OCI-LY1 (cell line): ENCODE measurements at regions not wholly inside any gene's neighbourhood (a gene's known extent, or its start where the extent isn't known, plus 50 kb on each side); places are given as distances from the start of the nearest gene placed in this dataset.

Experiments used
- CTCF ChIP-seq: fragments of 200-600 bp; sonication (generic), shearing (Covaris generic); IDR thresholded peaks from 2 replicates; pipeline ENCODE4 v1.5.1; 2017; ENCODE audit warnings: mild to moderate bottlenecking, antibody characterized with exemption, low read length, moderate library complexity, mixed read lengths
- EZH2 ChIP-seq: fragments of 200-600 bp; sonication (generic), shearing (Covaris generic); IDR thresholded peaks from 2 replicates; pipeline ENCODE4 v1.8.0; 2017; ENCODE audit warnings: borderline replicate concordance, mixed run types, mild to moderate bottlenecking, antibody characterized with exemption, low read length, moderate library complexity, mixed read lengths

DNA sequence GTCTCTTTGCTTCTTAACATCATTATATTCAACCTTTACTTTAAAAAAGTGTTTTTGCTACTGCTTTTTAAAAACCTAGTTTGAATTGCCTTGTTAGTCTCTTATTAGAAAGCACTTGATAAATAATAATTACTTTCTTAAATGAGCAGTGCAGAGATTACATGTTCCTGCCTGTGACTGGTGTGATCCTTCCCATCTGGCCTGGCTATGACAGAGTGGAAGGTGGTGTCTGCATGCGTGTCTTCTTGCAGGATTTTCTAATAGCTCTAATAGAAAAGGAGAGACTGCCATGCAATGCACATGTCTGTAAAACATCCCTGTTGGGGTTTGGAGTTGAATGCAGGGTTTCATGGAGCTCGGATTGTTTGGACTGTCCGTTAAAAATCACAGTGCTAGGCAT, 425.8 kb upstream of the TPM1 start:
- TF ChIP-seq CTCF (no peak), EZH2 (no peak)
